Fibroblast of lung (primary cell): ENCODE measurements at regions not wholly inside any gene's neighbourhood (a gene's known extent, or its start where the extent isn't known, plus 50 kb on each side); places are given as distances from the start of the nearest gene placed in this dataset.

Source experiments
- CTCF ChIP-seq, 2 donors: IDR thresholded peaks in 1 of 2; conservative IDR thresholded peaks in 1 of 2; 1 replicate in 1 of 2; 2 replicates in 1 of 2; pipeline ENCODE4 v1.5.1; 2011 to 2012; ENCODE audit warnings: low read length in 2 of 2, control low read depth in 1 of 2, inconsistent platforms in 1 of 2, low read depth in 1 of 2, mild to moderate bottlenecking in 1 of 2
- EZH2 ChIP-seq: IDR thresholded peaks from 2 replicates; pipeline ENCODE4 v1.5.1; 2012; ENCODE audit warnings: low read length, control low read depth, mild to moderate bottlenecking; ENCODE audit errors: missing control alignments

DNA sequence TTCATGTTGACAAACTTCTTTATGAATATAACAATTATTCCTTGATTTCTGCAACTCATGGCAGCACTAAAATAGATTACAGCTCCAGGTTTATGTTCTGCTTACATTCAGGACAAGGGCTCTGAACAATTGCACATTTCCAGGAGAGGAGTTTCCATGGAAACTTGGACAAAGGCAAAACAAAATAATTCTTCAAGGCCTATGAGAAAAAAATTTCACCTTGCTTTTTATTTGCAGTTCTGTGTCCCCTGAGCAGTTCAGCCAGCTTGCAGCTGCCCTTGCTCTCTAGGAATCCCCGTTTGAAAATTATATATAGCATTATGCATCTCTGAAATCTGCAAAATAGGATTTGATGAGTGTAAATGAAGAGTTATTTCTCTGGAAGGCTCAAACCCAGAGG is 71.7 kb downstream of the ARL4A start:
- TF ChIP-seq CTCF (conservative IDR thresholded peaks at IDR 0.05 in 1 of 2, IDR thresholded peaks at IDR 0.05 in 1 of 2; ENCODE audit: low read depth in 1 of 2, low read length in 2 of 2) (no peak), EZH2 (no peak)
